ENCODE measurements at regions not wholly inside any gene's neighbourhood (a gene's known extent, or its start where the extent isn't known, plus 50 kb on each side); places are given as distances from the start of the nearest gene placed in this dataset.

GRCh38 chr20:22924949-22925612 lies 110.0 kb upstream of the SSTR4 start:
- no peaks in the 10 kb centered on the region for H3K36me3 ChIP-seq (replicated peaks in 1 of 2; ENCODE audit: control insufficient read depth in 1 of 2, insufficient read depth in 2 of 2, low read length in 2 of 2)
- in situ Hi-C loops (cut with HindIII; ENCODE audit: extremely low pct_ligation_motif_present, low pct_unique_long_range_greater_than_20kb) (no loop called here), intact Hi-C loops (cut with micrococcal nuclease; ENCODE audit: unreplicated experiment) (no loop called here)
- TF ChIP-seq FOXC1 (CRISPR knock-in tag; IDR thresholded peaks at IDR 0.05; ENCODE audit: borderline replicate concordance) (no peak), ZNF446 (CRISPR knock-in tag; IDR thresholded peaks at IDR 0.05) (no peak), RERE (CRISPR knock-in tag; IDR thresholded peaks at IDR 0.05; ENCODE audit: low read depth) (no peak)
- H3K4me1 ChIP-seq (ENCODE audit: insufficient read depth, low read length): no peaks in the 10 kb centered on the region
- no peaks in the 10 kb centered on the region for H4K20me1 ChIP-seq (ENCODE audit: insufficient read depth, low read length)
- no peak for FAIRE-seq
- H3K4me2 ChIP-seq (ENCODE audit: low read depth, low read length): no peak overlapping the region
- no peak for ATAC-seq
- H3K9me3 ChIP-seq (ENCODE audit: low read length): no peaks in the 10 kb centered on the region
- DNase-seq (ENCODE audit: low spot score): no peak
- no peaks in the 10 kb centered on the region for H3K79me2 ChIP-seq (ENCODE audit: insufficient read depth, low read length)
- H3K27me3 ChIP-seq (ENCODE audit: control insufficient read depth in 1 of 2, insufficient read depth in 2 of 2, low read length in 2 of 2): no peaks in the 10 kb centered on the region
- no TSS peak for BruUV-seq (replicated peaks)
- CTCF ChIA-PET (ENCODE audit: low intra/inter-chr PET ratio, low total read pairs): no interaction called here
- H3K4me3 ChIP-seq (replicated peaks in 1 of 3; ENCODE audit: insufficient read depth in 1 of 3, low read depth in 2 of 3, low read length in 3 of 3): no peak overlapping the region
- POLR2A ChIA-PET: no interaction called here
- no peak overlapping the region for H3K9ac ChIP-seq (ENCODE audit: insufficient read depth, low read depth, low read length)
- WGBS (ENCODE audit: low lambda C conversion rate): 4% methylated on average over 3 of the region's 3 CpGs
- H2AFZ ChIP-seq (ENCODE audit: low read length): no peak overlapping the region
- no peak overlapping the region for H3K27ac ChIP-seq (ENCODE audit: extremely low read length, insufficient read depth, low read length)

All from HepG2 (cell line).